ENCODE measurements at regions not wholly inside any gene's neighbourhood (a gene's known extent, or its start where the extent isn't known, plus 50 kb on each side); places are given as distances from the start of the nearest gene placed in this dataset.

DNA sequence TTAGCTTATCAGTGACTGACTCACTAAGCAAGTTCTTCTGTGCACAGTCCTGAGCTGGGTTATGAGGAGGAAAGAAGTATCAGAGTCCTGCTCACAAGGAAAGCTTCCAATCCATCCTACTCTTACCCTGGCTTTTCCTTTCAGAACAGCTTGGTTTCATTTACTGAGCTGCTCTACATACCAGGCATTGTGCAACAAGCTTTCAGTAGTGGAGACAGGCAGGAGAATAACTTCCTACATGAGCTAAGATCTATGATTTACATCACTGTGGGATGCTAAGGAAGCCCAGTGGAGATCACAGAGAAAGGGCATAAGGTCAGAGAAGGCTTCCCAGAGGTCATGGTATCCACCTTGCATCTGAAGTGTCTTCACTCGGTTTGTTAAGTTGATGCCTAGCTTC is 144.5 kb downstream of the MAP3K7 start:
- intact Hi-C loops (cut with micrococcal nuclease): no loop called here
- Histone ChIP-seq H2AFZ (ENCODE audit: insufficient read depth, low read depth, low read length, poor library complexity, severe bottlenecking) (no peak overlapping the region), H3K9ac (ENCODE audit: low read length) (no peak overlapping the region), H3K79me2 (ENCODE audit: control insufficient read depth, insufficient read depth, low read length) (no peaks in the 10 kb centered on the region), H3K27ac (ENCODE audit: low read length in 2 of 2) (no peak overlapping the region), H3K36me3 (replicated peaks in 1 of 2; ENCODE audit: control extremely low read depth in 1 of 2, control insufficient read depth in 1 of 2, extremely low read depth in 1 of 2, insufficient read depth in 2 of 2, low read length in 1 of 2) (no peaks in the 10 kb centered on the region), H3K9me3 (ENCODE audit: control extremely low read depth in 1 of 3, control insufficient read depth in 2 of 3, insufficient read depth in 1 of 3, low read length in 2 of 3) (no peaks in the 10 kb centered on the region), H3K4me2 (replicated peaks; ENCODE audit: low read depth, low read length, poor library complexity, severe bottlenecking) (no peak overlapping the region), H4K20me1 (ENCODE audit: control insufficient read depth, insufficient read depth, low read length, poor library complexity, severe bottlenecking) (no peaks in the 10 kb centered on the region), H3K4me1 (ENCODE audit: control insufficient read depth in 2 of 2, insufficient read depth in 2 of 2, low read length in 2 of 2) (no peaks in the 10 kb centered on the region), H3K4me3 (ENCODE audit: control extremely low read depth in 1 of 5, extremely low read depth in 1 of 5, insufficient read depth in 1 of 5, low read depth in 2 of 5, low read length in 4 of 5) (no peak overlapping the region), H3K27me3 (replicated peaks in 1 of 4; ENCODE audit: control extremely low read depth in 1 of 4, control insufficient read depth in 3 of 4, insufficient read depth in 4 of 4, low read length in 3 of 4) (no peaks in the 10 kb centered on the region)
- no peak for DNase-seq
- Mint-ChIP-seq H3K4me3 (no peak overlapping the region), H3K27me3 (no peaks in the 10 kb centered on the region), H3K27ac (no peak overlapping the region), H3K9me3 (ENCODE audit: insufficient read depth) (no peaks in the 10 kb centered on the region), H3K4me1 (no peaks in the 10 kb centered on the region)
- no peak for TF ChIP-seq EZH2 (IDR thresholded peaks at IDR 0.05; ENCODE audit: borderline replicate concordance, insufficient read depth, low read depth, low read length, poor library complexity, severe bottlenecking)
- TF ChIP-seq, protein P1, sequence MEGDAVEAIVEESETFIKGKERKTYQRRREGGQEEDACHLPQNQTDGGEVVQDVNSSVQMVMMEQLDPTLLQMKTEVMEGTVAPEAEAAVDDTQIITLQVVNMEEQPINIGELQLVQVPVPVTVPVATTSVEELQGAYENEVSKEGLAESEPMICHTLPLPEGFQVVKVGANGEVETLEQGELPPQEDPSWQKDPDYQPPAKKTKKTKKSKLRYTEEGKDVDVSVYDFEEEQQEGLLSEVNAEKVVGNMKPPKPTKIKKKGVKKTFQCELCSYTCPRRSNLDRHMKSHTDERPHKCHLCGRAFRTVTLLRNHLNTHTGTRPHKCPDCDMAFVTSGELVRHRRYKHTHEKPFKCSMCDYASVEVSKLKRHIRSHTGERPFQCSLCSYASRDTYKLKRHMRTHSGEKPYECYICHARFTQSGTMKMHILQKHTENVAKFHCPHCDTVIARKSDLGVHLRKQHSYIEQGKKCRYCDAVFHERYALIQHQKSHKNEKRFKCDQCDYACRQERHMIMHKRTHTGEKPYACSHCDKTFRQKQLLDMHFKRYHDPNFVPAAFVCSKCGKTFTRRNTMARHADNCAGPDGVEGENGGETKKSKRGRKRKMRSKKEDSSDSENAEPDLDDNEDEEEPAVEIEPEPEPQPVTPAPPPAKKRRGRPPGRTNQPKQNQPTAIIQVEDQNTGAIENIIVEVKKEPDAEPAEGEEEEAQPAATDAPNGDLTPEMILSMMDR (IDR thresholded peaks at IDR 0.05): no peak
- ChIA-PET CTCF (interaction anchor here (0.6 to 1.6 kb wide), 4 partner anchors 37 to 563 kb away, joined by 3 to 4 read pairs (median 4); no protein-coding TSS in a partner anchor), POLR2A (interaction anchor here (0.6 kb wide), 1 partner anchor 1125 kb away, joined by 3 read pairs; no protein-coding TSS in a partner anchor)
- ATAC-seq (ENCODE audit: low read depth): no peak
- 94% methylated on average over 1 of the region's 1 CpG for WGBS (ENCODE audit: insufficient coverage)

DNA sequence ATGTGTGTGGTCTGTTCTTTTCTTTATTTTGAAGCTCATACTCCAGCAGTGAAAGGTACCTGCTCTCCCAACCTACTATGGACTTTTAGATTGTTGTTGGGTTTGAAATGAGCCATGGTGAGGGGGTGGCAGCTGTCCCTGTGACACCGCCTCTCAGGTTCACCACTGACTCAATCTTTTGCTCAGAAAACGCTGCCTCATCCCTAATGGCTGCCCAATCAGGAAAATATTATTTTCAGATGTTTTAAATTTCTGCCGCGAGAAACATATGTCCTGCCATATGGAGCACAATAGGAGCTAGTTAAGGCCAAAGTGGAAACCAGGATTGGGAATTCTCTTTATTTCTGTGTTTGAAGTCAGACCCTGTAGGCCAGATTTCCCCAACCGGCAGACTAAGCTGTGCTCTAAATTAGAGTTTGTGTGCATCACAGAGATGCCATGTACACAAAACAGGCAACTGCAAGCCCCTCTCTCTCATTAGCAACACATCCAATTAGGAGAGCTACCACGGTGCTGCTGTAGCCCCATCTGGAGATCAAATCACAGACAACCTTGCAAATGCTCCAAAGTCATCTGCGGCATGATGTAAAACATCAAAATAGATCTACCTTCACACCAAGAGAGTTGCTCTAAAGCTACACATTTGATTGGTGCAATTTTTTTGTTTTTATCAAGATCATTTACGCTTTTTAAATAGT is 144.1 kb upstream of the BACH2 start:
- H3K27ac Mint-ChIP-seq: no peak overlapping the region
- H3K27me3 Mint-ChIP-seq: no peaks in the 10 kb centered on the region
- intact Hi-C loops (cut with micrococcal nuclease): no loop called here
- POLR2A ChIA-PET: no interaction called here
- Histone ChIP-seq H3K27ac (ENCODE audit: low read length in 2 of 2) (no peak overlapping the region), H3K9ac (ENCODE audit: low read length) (no peak overlapping the region), H3K4me1 (ENCODE audit: control insufficient read depth in 2 of 2, insufficient read depth in 2 of 2, low read length in 2 of 2) (no peaks in the 10 kb centered on the region), H4K20me1 (ENCODE audit: control insufficient read depth, insufficient read depth, low read length, poor library complexity, severe bottlenecking) (no peaks in the 10 kb centered on the region), H3K4me2 (replicated peaks; ENCODE audit: low read depth, low read length, poor library complexity, severe bottlenecking) (no peak overlapping the region), H3K27me3 (replicated peaks in 1 of 4; ENCODE audit: control extremely low read depth in 1 of 4, control insufficient read depth in 3 of 4, insufficient read depth in 4 of 4, low read length in 3 of 4) (no peaks in the 10 kb centered on the region), H3K9me3 (ENCODE audit: control extremely low read depth in 1 of 3, control insufficient read depth in 2 of 3, insufficient read depth in 1 of 3, low read length in 2 of 3) (no peaks in the 10 kb centered on the region), H3K36me3 (replicated peaks in 1 of 2; ENCODE audit: control extremely low read depth in 1 of 2, control insufficient read depth in 1 of 2, extremely low read depth in 1 of 2, insufficient read depth in 2 of 2, low read length in 1 of 2) (no peaks in the 10 kb centered on the region), H3K4me3 (ENCODE audit: control extremely low read depth in 1 of 5, extremely low read depth in 1 of 5, insufficient read depth in 1 of 5, low read depth in 2 of 5, low read length in 4 of 5) (no peak overlapping the region), H3K79me2 (ENCODE audit: control insufficient read depth, insufficient read depth, low read length) (no peaks in the 10 kb centered on the region), H2AFZ (ENCODE audit: insufficient read depth, low read depth, low read length, poor library complexity, severe bottlenecking) (no peak overlapping the region)
- ATAC-seq (ENCODE audit: low read depth) (no peak), DNase-seq (no peak)
- H3K4me3 Mint-ChIP-seq: no peak overlapping the region
- CTCF ChIA-PET: interaction anchor here (0.6 to 1.6 kb wide), 3 partner anchors 19 to 608 kb away, joined by 3 to 4 read pairs (median 3); no protein-coding TSS in a partner anchor
- H3K9me3 Mint-ChIP-seq (ENCODE audit: insufficient read depth): no peaks in the 10 kb centered on the region
- H3K4me1 Mint-ChIP-seq: no peaks in the 10 kb centered on the region
- TF ChIP-seq EZH2 (IDR thresholded peaks at IDR 0.05; ENCODE audit: borderline replicate concordance, insufficient read depth, low read depth, low read length, poor library complexity, severe bottlenecking): no peak
- TF ChIP-seq, protein P1 (IDR thresholded peaks at IDR 0.05): no peak
- 100% methylated on average over 3 of the region's 8 CpGs for WGBS (ENCODE audit: insufficient coverage)

All from B cell (primary cell).